Superior temporal gyrus (tissue), 1 donor: ENCODE measurements at regions not wholly inside any gene's neighbourhood (a gene's known extent, or its start where the extent isn't known, plus 50 kb on each side); places are given as distances from the start of the nearest gene placed in this dataset.
"Not testable (repeated sequence)": the region's sequence is repeated elsewhere in the genome, so short reads cannot be mapped to it uniquely, and the experiment has no call there.

Experiments
- DNase-seq: peaks from one replicate; pipeline ENCODE4 v3.0.0-alpha.2; 2016; ENCODE audit errors: extremely low spot score

DNA sequence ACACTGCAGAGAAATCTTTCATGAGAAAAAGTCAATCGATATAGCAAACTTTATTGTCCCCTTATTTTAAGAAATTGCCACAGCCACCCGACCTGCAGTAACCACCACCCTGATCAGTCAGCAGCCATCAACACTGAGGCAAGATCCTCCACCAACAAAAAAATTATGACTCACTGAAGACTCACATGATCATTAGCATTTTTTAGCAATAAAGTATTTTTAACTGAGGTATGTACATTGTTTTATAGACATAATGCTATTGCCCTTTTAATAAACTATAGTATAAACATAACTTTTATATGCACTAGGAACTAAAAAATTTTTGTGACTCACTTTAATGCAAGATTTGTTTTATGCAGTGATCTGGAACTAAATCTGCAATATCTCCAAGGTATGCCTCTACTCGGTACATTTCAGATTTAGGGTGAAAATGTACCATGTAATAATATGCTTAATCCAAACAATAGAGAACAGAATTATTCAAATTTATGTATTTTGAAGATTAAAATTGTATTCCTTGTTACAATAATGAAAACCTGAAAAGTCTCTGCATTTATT is 79.2 kb upstream of the CEP126 start:
- DNase-seq: no peak

DNA sequence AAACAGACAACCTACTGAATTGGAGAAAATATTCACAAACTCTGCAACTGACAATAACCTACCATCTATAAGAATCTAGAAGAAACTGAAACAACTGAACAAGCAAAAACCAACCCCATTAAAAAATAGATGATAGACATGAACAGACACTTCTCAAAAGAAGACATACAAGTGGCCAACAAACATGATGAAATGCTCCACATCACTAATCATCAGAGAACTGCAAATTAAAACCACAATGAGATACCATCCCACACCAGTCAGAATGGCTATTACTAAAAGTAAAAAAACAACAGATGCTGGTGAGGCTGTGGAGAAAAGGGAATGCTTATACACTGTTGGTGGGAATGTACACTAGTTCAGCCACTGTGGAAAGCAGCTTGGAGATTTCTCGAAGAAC is 84.3 kb upstream of the CEP126 start:
- DNase-seq: not testable (repeated sequence)

DNA sequence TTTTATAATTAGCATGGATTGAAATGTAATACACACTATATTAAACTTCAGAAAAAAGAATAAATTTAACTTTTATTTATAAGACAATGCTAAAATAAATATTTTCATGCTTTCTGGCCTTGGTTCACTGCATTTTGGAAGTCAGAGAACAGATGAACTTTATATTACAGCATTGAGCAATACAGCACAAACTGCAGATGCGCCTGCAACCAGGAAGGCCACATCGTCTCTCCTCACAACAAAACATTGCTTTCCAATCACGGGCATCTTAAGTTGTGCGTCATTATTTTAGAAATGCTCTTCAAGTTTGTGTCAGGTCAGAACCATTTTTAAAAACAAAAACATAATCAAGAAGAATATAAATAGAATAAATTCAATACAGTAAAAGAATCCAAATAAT is 89.3 kb upstream of the CEP126 start:
- DNase-seq: no peak

DNA sequence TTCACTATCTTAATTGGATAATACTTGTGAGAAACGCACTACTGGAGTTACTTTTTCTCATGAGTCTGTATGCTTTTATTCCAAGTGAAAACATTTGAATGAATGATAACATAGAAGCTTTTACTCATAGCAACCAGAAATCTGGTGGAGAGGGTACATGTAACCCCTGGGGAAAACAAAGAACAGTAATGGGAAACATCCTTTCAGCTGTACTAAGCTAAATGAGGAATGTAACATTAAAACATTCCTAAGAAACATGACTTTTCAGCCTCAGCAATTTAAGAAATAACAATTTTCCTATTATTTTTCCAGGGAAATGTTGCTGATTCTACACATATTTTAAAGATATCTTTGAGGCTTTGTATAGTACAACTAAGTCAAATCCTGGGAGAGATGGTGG is 97.2 kb upstream of the CEP126 start:
- DNase-seq: no peak

DNA sequence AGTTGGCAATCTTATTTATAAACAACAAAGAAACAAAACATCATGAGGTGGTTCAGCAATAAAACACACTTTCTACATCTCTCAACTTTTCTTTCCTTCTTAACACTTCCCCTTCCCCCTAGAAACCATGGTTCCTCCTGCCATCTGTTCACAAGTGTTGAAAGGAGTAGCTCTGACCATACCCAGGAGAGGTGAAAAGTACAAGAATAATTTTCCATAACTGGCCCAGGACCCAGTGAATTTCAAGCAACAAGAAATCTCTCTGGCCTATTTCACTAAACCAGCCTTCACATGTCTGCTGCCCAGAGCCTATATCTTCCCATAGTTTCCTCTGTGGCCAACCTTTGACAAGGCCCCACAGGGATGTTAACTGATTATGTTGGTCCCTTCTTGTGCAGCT is 98.2 kb upstream of the CEP126 start:
- DNase-seq: no peak

DNA sequence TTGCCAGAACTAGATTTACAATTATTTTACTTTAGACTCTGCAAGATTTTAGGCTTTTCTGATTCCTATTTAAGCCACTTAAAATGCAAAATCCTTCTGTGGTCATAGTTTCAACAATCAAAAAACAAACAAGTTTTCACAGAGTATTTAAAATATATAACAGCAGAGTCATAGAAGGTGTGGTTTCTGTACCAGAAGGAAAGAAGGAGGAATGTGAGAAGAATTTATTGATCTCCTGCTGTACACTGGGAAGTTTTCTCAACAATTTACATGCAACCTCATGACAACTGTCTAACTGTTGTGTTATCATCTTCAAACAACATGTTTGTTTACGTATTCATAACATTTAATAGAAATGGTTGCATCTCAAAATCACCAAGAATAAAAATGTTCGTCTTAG is 102.3 kb upstream of the CEP126 start:
- DNase-seq: no peak

DNA sequence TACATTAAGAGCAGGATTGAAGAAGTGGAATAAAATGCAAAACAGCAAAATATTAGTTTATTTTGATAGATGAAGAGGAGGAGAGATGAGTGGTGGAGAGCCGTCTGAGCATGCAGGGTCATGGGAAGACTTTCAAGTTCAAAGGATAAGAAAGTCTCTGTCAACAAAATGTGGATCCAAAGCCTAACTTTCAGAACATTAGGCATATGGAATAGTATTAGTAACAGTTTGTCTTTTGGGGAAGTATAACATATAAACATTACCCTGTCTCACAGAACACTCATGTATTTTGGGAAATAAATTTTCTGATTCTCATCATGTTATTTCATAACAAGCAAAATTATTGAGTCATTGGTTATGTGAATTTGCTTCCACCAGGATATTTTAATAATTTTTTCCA is 104.3 kb upstream of the CEP126 start:
- DNase-seq: no peak

DNA sequence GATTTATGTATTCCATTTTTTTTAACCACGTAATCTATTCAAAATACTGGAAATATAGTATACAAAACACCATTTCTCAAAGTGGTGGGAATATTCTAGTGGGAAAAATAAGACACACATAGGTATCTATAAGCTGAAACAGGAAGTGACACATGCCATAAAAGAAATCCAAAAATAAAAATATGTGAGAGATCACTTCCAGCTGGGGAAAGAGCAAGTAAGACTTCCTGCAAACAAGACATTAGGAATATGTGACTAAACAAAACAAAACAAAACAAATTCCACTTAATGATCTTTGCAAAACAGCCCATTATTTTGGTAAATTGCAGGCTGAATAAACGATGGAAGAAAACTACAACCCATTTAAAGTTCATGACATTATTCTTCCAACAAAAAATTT is 107.3 kb upstream of the CEP126 start:
- DNase-seq: no peak

DNA sequence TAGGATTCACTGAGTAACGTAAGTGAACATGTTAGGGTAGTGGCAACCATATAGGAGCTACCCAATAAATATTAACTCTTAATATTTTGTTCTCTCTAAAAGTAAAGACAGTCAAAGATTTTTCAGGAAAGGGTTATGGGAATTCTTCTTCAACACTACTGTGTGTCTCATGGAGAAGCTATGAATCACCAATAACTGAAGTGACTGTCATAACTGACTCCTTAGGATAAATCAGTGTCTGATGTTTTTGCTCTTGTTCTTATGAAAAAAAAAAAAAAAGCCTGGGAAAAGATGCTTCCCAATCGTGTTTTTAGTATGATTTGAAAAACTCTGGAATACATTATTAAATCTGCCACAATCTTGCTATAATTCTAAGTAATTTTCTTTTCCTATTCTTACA is 111.2 kb upstream of the CEP126 start:
- DNase-seq: no peak

DNA sequence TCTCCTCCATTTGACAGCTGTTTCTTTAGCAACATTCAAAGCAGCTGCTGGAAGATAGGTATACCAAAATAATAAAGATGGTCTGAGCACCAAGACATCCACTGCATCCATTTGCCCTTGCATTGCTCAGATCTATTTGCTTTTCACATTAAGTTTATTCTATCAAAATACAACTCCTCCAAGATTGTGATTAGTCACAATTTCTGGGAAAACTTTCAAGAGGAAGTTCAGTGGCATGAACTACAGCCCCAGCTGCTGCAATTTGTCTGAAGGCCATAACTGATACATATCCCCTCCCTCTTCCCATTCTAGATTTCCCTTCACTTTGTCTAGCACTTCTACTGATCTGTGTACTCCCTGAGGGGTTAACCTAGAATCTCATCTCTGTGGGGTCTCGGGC is 117.5 kb upstream of the CEP126 start:
- DNase-seq: no peak

DNA sequence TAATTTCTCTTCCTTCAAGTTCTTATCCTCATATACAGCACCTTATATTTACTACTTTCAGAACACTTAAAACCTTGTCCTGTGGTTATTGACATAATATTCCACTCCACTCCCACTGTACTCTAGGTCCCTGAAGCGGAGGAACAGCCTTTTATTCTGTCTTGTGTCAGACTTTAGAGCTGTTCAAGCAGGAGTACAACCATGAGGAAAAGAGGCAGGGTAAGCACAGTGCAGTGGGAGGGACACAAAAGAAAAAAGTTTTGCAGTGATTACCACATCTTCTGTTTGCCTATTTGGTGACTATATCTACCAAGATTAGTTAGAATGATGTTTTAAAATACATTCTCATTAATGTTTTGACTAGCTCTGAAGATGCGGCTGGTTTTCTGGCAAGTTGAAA is 122.0 kb upstream of the CEP126 start:
- no peak for DNase-seq

DNA sequence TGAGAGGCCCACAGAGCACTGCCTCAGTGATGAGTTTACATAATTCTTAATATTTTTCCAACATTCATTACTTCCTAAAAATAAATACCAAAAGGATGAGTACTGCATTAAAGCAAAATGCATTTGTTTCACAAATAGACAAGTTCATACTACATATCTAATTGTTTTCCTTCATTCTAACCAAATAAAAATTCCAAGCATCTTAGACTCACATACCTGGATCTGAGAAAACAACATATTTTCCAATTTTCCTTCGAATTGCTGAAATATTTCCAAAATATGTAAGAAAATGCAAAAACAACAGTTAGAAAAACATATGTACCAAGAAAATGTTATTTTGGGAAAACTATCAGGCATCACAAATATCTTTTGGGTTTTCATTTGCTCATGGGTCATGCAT is 127.9 kb upstream of the CEP126 start:
- DNase-seq: no peak

DNA sequence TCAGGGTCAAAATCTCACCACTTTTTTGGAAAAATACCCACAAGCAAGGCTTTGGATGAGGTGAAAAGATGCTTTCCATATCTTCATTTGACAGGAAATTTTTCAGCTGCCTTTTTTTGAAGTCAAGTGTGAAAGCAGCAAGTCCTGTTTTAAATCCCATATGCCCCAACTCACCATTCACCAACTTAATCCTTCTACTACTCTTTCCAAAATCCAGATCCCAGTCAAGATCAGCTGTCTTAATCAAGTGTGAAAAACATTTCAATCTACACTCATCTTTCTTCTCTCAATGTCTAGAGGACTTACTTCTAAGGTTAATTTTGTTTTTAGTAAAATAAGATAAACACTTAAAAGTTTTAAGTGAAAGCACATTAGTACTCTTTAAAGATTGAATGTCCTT is 128.4 kb upstream of the CEP126 start:
- no peak for DNase-seq

DNA sequence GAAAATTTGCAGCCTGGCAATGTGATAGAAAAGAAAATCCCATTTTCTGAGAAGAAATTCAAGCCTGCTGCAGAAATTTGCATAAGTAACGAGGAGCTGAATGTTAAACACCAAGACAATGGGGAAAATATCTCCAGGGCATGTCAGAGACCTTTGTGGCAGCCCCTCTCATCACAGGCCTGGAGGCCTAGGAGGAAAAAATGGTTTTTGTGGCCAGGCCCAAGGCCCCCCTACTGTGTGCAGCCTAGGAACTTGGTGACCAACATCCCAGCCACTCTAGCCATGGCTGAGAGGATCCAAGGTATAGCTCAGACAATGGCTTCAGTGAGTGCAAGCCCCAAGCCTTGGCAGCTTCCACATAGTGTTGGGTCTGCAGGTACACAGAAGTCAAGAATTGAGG is 135.6 kb upstream of the CEP126 start:
- DNase-seq: not testable (repeated sequence)

DNA sequence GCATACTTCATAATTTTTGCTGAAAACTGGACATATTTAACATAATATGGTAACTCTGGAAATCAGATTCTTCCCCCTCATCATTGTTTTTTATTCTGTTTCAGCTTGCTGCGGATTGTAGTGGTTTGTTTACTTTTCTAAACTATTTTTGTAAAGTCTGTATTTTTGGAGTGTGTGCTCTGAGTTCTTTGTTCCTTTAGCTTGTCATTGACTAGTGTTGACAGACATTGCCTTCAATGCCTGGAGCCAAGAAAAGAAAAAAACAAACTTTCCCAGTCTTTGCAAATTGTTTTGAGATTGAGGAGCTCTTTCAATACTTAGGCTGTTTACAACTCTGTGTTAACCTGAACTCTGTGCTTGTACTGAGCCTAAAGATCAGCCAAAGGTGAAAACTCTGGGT is 137.3 kb upstream of the CEP126 start:
- DNase-seq: no peak

DNA sequence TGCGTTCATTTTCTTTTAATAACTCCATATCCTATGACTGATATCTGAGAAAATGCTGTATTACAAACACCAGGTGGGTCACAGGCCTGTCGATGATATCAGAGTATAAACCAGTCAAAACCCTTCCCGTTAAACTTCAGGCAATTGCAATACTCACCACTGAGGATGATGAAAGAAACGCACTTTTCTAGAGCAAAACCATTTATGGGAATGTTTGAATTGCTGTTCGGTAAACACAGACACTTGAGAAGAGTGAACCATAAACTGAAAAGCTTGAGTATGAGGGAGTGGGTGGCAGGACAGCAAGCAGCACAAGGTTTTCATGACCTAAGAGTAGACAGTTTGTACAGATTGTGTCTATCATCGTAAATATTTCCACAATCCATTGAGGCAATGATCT is 139.8 kb upstream of the CEP126 start:
- no peak for DNase-seq

DNA sequence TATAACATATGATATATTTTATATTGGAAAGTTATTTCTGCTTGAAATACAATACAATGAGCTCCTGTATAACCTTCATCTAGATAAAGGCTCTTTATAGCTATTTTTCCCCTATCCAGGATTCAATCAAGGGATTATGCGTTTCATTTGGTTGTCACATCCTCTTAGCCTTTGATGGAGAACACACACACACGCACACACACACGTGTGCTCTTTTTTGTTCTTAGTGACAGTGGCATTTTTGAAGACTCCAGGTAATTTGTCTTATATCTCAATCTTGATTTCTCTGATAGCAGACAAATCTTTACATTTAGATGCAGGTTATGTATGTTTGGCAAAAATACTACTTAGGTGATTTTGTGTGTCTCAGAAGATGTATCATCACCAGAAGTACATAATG is 144.2 kb upstream of the CEP126 start:
- no peak for DNase-seq

DNA sequence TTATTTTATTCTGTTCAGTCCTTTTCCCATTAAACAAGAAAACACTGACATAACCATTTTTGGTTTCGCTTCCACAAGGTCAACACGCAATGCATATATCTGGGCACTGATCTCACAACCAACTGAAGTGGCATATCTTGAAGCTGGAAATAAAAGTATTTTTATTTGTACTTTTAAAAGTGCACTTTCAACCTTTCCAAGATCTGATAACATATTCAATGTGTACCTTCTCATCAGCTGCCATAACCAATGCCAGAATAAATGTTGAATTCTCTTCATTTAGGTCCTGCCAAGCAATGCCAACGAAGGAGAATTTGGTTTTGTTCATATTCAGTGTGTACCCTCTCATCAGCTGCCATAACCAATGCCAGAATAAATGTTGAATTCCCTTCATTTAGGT is 148.9 kb upstream of the CEP126 start:
- DNase-seq: no peak

DNA sequence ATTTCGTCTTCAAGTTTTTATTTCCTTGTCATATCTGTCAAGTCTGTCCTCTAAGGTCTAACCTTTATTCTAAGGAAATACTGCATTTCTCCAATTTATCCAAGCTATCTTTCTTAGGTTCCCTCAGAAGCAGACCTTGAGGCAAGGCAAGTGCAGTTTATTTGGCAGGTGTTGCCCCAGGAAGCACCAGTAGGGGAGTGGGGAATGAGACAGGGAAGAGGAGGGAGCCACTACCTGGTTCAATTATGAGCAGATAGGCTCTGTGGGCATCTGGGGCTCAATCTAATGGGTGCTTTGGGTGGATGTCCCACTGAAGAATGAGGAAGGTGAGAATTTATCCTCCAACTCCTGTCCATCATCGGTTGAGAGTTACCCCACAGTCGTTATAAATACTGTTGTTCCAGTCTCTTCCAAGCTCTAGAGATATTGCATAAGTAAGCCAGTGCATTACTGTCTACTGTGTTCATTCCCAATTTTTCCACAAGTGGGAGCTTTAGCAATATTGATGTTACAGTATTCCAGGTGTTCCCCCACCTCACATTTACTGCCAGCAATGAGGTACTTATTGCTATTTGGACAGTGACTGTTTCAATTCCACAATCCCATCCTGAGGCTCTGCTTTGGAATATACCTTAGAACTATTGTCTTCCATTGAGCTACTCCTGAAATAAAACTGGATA is 154.9 kb upstream of the CEP126 start:
- no peak for DNase-seq

DNA sequence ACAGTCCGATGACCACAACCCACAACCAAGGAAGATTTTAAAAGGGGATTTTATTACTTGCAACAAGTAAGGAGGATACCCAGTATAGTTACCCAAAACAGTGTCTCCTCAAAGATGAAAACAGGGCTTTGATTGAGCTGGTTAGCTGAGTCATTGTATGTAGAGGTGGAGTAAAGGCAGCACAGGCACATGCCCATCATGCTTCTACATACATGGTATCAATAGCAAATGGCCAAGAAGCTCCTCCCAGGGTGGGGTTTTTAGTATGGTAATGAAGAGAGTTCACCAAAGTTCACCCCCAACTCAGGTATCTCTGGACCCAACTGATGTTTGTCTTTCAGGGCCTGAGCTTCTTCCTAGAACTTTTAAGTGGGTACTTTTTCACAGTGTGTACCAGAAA is 157.1 kb upstream of the CEP126 start:
- no peak for DNase-seq

DNA sequence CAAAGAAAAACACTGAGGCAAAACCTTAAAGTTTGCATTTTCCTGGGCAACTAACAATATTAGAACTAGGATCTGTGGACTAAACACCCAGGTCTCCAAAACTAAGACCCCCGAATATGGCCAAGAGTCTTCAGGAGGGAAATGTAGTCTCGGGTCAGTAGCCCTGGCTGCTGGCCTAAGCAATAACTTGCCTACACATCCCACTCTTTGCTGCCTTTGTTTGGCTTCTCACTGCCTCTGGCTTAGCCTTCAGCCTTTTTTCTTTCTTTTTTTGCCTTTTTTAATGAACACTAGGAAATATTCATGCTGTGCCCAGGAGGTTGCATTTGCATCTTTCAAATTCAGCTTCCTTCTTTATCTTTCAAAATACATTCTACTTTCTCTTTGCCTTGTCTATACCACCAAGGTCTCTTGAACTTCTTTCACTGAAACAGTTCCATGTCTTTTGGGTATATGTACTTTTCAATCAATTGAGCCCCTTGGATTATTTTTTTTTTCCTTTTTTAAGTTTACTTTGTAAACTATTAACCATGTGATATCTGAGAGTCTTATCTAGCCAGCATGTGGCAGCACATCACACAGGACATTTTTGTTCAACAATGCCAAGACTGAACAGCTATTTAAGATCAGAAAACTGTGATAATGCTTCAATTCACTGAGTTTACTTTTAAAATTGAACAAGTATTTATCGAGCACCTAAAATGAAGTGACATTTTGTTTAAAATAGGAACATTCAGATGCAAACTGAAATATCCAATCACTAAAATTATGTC is 165.0 kb upstream of the TRPC6 start:
- DNase-seq: no peak

DNA sequence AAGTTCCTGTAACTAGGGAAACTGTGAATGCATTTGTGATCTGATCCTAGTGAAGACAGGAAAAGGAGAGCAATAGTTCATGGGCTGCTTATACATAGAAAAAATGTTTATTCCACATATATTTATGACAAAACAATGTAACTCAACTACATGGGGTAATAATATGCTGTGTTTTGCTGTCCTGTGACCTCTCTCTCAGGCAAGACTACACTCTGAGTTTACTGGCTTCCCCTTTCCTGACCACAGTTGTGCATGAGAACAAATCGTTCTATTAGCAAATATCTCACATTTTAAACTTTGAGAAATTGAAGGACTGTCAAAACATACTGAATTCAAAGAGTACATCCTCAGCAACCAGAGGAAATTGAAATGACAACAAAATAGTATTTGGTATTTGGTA is 161.9 kb upstream of the TRPC6 start:
- DNase-seq: no peak

DNA sequence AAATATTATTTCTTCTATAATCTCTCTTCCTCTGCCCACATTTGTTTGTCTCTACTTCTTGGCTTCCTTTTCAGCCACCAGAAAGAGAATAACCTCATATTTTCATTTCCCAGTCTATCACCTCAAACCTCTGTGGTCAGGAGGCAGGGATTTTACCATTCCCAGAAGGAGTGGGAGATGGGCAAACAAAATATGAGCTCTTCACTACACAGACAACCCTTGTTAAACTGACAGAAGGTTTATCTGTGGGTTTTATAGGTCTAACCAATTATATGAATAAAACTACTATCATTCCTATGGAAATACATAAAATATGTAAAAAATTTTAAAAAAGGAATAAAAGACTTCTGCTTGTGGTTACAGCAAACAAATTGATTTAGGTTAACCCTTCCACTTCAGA is 160.0 kb upstream of the TRPC6 start:
- DNase-seq: no peak
